H9 (cell line): ENCODE measurements at regions not wholly inside any gene's neighbourhood (a gene's known extent, or its start where the extent isn't known, plus 50 kb on each side); places are given as distances from the start of the nearest gene placed in this dataset.

Experiments
- DNase-seq: peaks from one replicate; pipeline ENCODE4 v3.0.0-alpha.2; 2017
- H2AFZ ChIP-seq: one replicate; pipeline ENCODE4 v1.6.1; 2013; ENCODE audit warnings: mild to moderate bottlenecking, low read length, control low read depth, moderate library complexity
- H2AK5ac ChIP-seq: 2 replicates; pipeline ENCODE4 v1.6.1; 2013; ENCODE audit warnings: low read length, control low read depth, mixed read lengths; ENCODE audit not compliant: insufficient read length
- H2BK120ac ChIP-seq: one replicate; pipeline ENCODE4 v1.6.1; 2013; ENCODE audit warnings: low read depth, mild to moderate bottlenecking, low read length, control low read depth, inconsistent platforms; ENCODE audit not compliant: poor library complexity, severe bottlenecking
- H2BK12ac ChIP-seq: 2 replicates; pipeline ENCODE4 v1.6.1; 2013; ENCODE audit warnings: low read length, control low read depth, mixed read lengths, low read depth; ENCODE audit not compliant: insufficient read length
- H2BK15ac ChIP-seq: 2 replicates; pipeline ENCODE4 v1.6.1; 2013; ENCODE audit warnings: low read depth, low read length, control low read depth
- H2BK20ac ChIP-seq: one replicate; pipeline ENCODE4 v1.6.1; 2013; ENCODE audit warnings: low read depth, mild to moderate bottlenecking, low read length, control low read depth, inconsistent platforms; ENCODE audit not compliant: poor library complexity, severe bottlenecking
- H2BK5ac ChIP-seq: 2 replicates; pipeline ENCODE4 v1.6.1; 2013; ENCODE audit warnings: low read length, control low read depth, mixed read lengths; ENCODE audit not compliant: insufficient read length
- H3K14ac ChIP-seq: 2 replicates; pipeline ENCODE4 v1.6.1; 2013; ENCODE audit warnings: low read length, control low read depth; ENCODE audit not compliant: insufficient read depth
- H3K18ac ChIP-seq: 2 replicates; pipeline ENCODE4 v1.6.1; 2013; ENCODE audit warnings: low read depth, mild to moderate bottlenecking, mixed read lengths, low read length, control low read depth; ENCODE audit not compliant: insufficient read length
- H3K23ac ChIP-seq: 2 replicates; pipeline ENCODE4 v1.6.1; 2013; ENCODE audit warnings: low read length, control low read depth, mixed read lengths, low read depth; ENCODE audit not compliant: insufficient read length
- H3K23me2 ChIP-seq: 2 replicates; pipeline ENCODE4 v1.6.1; 2013; ENCODE audit warnings: low read depth, mild to moderate bottlenecking, mixed read lengths, low read length, control low read depth; ENCODE audit not compliant: insufficient read length, poor library complexity, severe bottlenecking
- H3K27ac ChIP-seq: 2 replicates; pipeline ENCODE4 v1.5.1; 2013; ENCODE audit warnings: low read length, control low read depth, mixed read lengths, low read depth; ENCODE audit not compliant: insufficient read length
- H3K27me3 ChIP-seq: 2 replicates; pipeline ENCODE4 v1.6.1; 2013; ENCODE audit warnings: low read length, control low read depth, inconsistent platforms; ENCODE audit not compliant: insufficient read depth
- H3K4ac ChIP-seq: 2 replicates; pipeline ENCODE4 v1.6.1; 2013; ENCODE audit warnings: low read depth, mild to moderate bottlenecking, control low read depth, inconsistent platforms, low read length, moderate library complexity
- H3K4me1 ChIP-seq: 2 replicates; pipeline ENCODE4 v1.6.1; 2013; ENCODE audit warnings: low read length, control low read depth, inconsistent platforms; ENCODE audit not compliant: insufficient read depth
- H3K4me2 ChIP-seq: 2 replicates; pipeline ENCODE4 v1.6.1; 2013; ENCODE audit warnings: low read length, control low read depth, mixed read lengths; ENCODE audit not compliant: insufficient read length, insufficient read depth
- H3K56ac ChIP-seq: 2 replicates; pipeline ENCODE4 v1.6.1; 2013; ENCODE audit warnings: low read depth, mild to moderate bottlenecking, mixed read lengths, low read length, control low read depth; ENCODE audit not compliant: insufficient read length
- H3K79me1 ChIP-seq: 2 replicates; pipeline ENCODE4 v1.6.1; 2013; ENCODE audit warnings: low read depth, mild to moderate bottlenecking, moderate library complexity, low read length, control low read depth, inconsistent platforms; ENCODE audit not compliant: insufficient read depth, poor library complexity, severe bottlenecking
- H3K79me2 ChIP-seq: 2 replicates; pipeline ENCODE4 v1.6.1; 2013; ENCODE audit warnings: low read length, control low read depth, inconsistent platforms; ENCODE audit not compliant: insufficient read depth
- H3K9ac ChIP-seq: 2 replicates; pipeline ENCODE4 v1.6.1; 2013; ENCODE audit warnings: low read length, control low read depth, mixed read lengths; ENCODE audit not compliant: insufficient read length; ENCODE audit errors: extremely low read depth
- H3K9me3 ChIP-seq: one replicate; pipeline ENCODE4 v1.6.1; 2013; ENCODE audit warnings: low read depth, low read length, inconsistent platforms; ENCODE audit not compliant: control insufficient read depth
- H3T11ph ChIP-seq: one replicate; pipeline ENCODE4 v1.6.1; 2013; ENCODE audit warnings: mild to moderate bottlenecking, low read length, control low read depth, inconsistent platforms
- H4K20me1 ChIP-seq: one replicate; pipeline ENCODE4 v1.6.1; 2013; ENCODE audit not compliant: control insufficient read depth, insufficient read length, insufficient read depth
- H4K5ac ChIP-seq: 2 replicates; pipeline ENCODE4 v1.6.1; 2013; ENCODE audit warnings: low read depth, mild to moderate bottlenecking, mixed read lengths, low read length, control low read depth; ENCODE audit not compliant: insufficient read length
- H4K8ac ChIP-seq: replicated peaks from 2 replicates; pipeline ENCODE4 v1.6.1; 2013; ENCODE audit warnings: low read length, control low read depth, mixed read lengths, low read depth; ENCODE audit not compliant: insufficient read length
- H4K91ac ChIP-seq: 2 replicates; pipeline ENCODE4 v1.6.1; 2013; ENCODE audit warnings: low read depth, mild to moderate bottlenecking, moderate library complexity, mixed read lengths, low read length, control low read depth; ENCODE audit not compliant: insufficient read length
- H3K27ac Mint-ChIP-seq, 3 experiments: 2 replicates in 2 of 3; 3 replicates in 1 of 3; pipeline ENCODE4 v1.8.0; 2020 to 2021; ENCODE audit warnings: mixed read lengths in 3 of 3, mild to moderate bottlenecking in 1 of 3, moderate library complexity in 1 of 3
- H3K27me3 Mint-ChIP-seq: 2 replicates; pipeline ENCODE4 v1.8.0; 2021; ENCODE audit warnings: low read depth, mild to moderate bottlenecking, moderate library complexity, mixed read lengths
- H3K36me3 Mint-ChIP-seq, 3 experiments: 2 replicates in 2 of 3; 3 replicates in 1 of 3; pipeline ENCODE4 v1.8.0; 2020 to 2021; ENCODE audit warnings: low read depth in 3 of 3, mixed read lengths in 3 of 3; ENCODE audit not compliant: insufficient read depth in 1 of 3
- H3K4me1 Mint-ChIP-seq, 2 experiments: 2 replicates each; pipeline ENCODE4 v1.8.0; 2020; ENCODE audit warnings: mixed read lengths in 2 of 2
- H3K4me3 Mint-ChIP-seq, 2 experiments: 2 replicates in 1 of 2; 3 replicates in 1 of 2; pipeline ENCODE4 v1.8.0; 2020 to 2021; ENCODE audit warnings: mild to moderate bottlenecking in 2 of 2, mixed read lengths in 2 of 2, moderate library complexity in 1 of 2
- H3K9me3 Mint-ChIP-seq, 2 experiments: 2 replicates in 1 of 2; 3 replicates in 1 of 2; pipeline ENCODE4 v1.8.0; 2020; ENCODE audit warnings: mild to moderate bottlenecking in 2 of 2, mixed read lengths in 2 of 2, moderate library complexity in 1 of 2
- CTCF ChIP-seq: fragments of 200-600 bp; sonication (generic); conservative IDR thresholded peaks from 3 replicates; pipeline ENCODE4 v1.8.0; 2021; ENCODE audit warnings: antibody characterized with exemption, mild to moderate bottlenecking
- WGBS: extraction: QIAGEN DNeasy Blood & Tissue Kit; methylation state at CpG from one replicate; pipeline ENCODE4 v1.1.7; 2013; ENCODE audit warnings: missing lambda C conversion rate, low lambda C conversion rate, mixed read lengths; ENCODE audit not compliant: insufficient read length; ENCODE audit errors: extremely low coverage; 5-methylcytosine and 5-hydroxymethylcytosine counted together

DNA sequence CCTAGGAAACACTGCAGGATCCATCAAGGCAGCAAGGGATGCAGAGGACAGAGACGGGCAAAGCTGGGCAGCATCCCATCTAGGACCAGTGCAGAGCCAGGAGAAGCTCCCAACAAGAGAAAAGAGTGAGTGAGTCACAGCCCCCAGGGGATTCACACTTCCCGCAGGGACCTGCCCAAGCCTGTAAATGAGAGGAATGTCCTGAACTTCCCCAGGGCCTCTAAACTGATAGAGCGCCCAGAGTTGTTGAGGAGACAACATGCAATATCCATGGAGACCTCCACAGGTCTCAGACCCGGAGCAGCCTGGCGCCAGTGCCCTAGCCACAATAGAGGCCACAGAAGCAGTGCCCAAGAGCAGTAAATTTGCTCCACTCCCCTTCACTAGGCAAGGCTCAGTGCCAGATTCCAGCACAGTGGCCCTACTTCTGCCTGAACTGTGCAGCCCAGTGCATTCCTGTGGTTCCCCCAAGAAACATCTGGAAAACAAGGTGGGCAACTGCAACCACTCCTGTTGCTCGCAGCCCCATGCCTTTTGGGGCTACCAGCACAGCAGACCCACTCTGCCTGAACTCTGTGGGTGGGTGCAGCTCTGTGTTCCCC, 567.5 kb downstream of the POM121L12 start:
- Histone ChIP-seq H4K8ac (no peak overlapping the region), H3K23me2 (no peaks in the 10 kb centered on the region), H2BK120ac (no peak overlapping the region), H2BK15ac (no peak overlapping the region), H3K9ac (no peak overlapping the region), H3K23ac (no peak overlapping the region), H3K18ac (no peak overlapping the region), H3K14ac (no peak overlapping the region), H3K4ac (no peak overlapping the region), H3K4me1 (peaks cover 6% of the 10 kb centered on the region; the same call in 1 of the 2 replicates), H3K27me3 (no peaks in the 10 kb centered on the region), H3K56ac (no peak overlapping the region), H3T11ph (no peak overlapping the region), H3K79me2 (no peaks in the 10 kb centered on the region), H3K9me3 (no peaks in the 10 kb centered on the region), H4K20me1 (no peaks in the 10 kb centered on the region), H4K5ac (no peak overlapping the region), H3K27ac (no peak overlapping the region), H2BK20ac (no peak overlapping the region), H2AFZ (no peak overlapping the region), H2AK5ac (no peak overlapping the region), H4K91ac (no peak overlapping the region), H2BK5ac (no peak overlapping the region), H3K4me2 (no peak overlapping the region), H3K79me1 (no peaks in the 10 kb centered on the region), H2BK12ac (no peak overlapping the region)
- peaks cover 4 to 6% of the 10 kb centered on the region in 2 experiments; a peak in 3 of 4 replicates for H3K4me1 Mint-ChIP-seq
- no peak overlapping the region for H3K4me3 Mint-ChIP-seq
- H3K9me3 Mint-ChIP-seq = peaks cover 0 to 2% of the 10 kb centered on the region in 2 experiments; a peak in 1 of 5 replicates
- WGBS = no CpG with 5 or more reads among the region's 6 CpGs
- no peaks in the 10 kb centered on the region for H3K27me3 Mint-ChIP-seq
- no peak overlapping the region; a peak in 1 of 7 replicates for H3K27ac Mint-ChIP-seq
- H3K36me3 Mint-ChIP-seq = peaks cover 0 to 2% (median 0%) of the 10 kb centered on the region in 3 experiments; a peak in 1 of 7 replicates
- TF ChIP-seq CTCF = no peak
- DNase-seq = peak; percentile 42
